ENCODE measurements at regions not wholly inside any gene's neighbourhood (a gene's known extent, or its start where the extent isn't known, plus 50 kb on each side); places are given as distances from the start of the nearest gene placed in this dataset.

DNA sequence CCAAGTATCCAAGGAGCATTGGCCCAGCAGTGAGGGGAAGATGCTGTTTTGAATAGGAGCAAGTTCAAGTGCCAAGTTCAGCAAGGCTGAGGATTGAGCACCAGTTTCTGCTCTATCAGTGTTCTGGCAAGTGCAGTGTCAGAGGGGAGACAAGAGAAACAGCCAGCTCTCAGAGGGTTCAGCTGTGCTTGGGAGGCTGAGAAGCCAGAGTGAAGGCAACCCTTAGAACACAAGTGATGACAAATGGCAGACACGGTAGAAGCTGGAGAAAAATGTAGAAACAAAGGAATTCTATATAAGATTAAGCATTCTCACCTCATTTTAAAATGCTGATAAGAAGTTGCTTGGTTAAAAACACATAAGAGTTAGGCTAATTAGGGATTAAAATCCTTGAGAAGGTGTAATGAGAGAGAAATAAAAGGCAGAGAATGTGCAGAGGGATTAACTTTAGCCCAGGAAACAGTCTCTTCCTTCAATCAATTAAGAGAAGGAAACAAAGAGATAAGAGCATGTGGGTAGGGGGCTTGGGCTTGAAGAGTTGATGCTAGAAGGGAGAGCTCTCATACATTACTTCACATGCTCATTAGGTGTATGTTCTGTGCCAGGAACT lies 475.4 kb downstream of the AJAP1 start (continued):
- TF ChIP-seq, protein P1, sequence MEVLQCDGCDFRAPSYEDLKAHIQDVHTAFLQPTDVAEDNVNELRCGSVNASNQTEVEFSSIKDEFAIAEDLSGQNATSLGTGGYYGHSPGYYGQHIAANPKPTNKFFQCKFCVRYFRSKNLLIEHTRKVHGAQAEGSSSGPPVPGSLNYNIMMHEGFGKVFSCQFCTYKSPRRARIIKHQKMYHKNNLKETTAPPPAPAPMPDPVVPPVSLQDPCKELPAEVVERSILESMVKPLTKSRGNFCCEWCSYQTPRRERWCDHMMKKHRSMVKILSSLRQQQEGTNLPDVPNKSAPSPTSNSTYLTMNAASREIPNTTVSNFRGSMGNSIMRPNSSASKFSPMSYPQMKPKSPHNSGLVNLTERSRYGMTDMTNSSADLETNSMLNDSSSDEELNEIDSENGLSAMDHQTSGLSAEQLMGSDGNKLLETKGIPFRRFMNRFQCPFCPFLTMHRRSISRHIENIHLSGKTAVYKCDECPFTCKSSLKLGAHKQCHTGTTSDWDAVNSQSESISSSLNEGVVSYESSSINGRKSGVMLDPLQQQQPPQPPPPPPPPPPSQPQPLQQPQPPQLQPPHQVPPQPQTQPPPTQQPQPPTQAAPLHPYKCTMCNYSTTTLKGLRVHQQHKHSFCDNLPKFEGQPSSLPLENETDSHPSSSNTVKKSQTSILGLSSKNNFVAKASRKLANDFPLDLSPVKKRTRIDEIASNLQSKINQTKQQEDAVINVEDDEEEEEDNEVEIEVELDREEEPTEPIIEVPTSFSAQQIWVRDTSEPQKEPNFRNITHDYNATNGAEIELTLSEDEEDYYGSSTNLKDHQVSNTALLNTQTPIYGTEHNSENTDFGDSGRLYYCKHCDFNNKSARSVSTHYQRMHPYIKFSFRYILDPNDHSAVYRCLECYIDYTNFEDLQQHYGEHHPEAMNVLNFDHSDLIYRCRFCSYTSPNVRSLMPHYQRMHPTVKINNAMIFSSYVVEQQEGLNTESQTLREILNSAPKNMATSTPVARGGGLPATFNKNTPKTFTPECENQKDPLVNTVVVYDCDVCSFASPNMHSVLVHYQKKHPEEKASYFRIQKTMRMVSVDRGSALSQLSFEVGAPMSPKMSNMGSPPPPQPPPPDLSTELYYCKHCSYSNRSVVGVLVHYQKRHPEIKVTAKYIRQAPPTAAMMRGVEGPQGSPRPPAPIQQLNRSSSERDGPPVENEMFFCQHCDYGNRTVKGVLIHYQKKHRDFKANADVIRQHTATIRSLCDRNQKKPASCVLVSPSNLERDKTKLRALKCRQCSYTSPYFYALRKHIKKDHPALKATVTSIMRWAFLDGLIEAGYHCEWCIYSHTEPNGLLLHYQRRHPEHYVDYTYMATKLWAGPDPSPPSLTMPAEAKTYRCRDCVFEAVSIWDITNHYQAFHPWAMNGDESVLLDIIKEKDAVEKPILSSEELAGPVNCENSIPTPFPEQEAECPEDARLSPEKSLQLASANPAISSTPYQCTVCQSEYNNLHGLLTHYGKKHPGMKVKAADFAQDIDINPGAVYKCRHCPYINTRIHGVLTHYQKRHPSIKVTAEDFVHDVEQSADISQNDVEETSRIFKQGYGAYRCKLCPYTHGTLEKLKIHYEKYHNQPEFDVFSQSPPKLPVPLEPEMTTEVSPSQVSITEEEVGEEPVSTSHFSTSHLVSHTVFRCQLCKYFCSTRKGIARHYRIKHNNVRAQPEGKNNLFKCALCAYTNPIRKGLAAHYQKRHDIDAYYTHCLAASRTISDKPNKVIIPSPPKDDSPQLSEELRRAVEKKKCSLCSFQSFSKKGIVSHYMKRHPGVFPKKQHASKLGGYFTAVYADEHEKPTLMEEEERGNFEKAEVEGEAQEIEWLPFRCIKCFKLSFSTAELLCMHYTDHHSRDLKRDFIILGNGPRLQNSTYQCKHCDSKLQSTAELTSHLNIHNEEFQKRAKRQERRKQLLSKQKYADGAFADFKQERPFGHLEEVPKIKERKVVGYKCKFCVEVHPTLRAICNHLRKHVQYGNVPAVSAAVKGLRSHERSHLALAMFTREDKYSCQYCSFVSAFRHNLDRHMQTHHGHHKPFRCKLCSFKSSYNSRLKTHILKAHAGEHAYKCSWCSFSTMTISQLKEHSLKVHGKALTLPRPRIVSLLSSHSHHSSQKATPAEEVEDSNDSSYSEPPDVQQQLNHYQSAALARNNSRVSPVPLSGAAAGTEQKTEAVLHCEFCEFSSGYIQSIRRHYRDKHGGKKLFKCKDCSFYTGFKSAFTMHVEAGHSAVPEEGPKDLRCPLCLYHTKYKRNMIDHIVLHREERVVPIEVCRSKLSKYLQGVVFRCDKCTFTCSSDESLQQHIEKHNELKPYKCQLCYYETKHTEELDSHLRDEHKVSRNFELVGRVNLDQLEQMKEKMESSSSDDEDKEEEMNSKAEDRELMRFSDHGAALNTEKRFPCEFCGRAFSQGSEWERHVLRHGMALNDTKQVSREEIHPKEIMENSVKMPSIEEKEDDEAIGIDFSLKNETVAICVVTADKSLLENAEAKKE (CRISPR knock-in tag; IDR thresholded peaks at IDR 0.05): no peak
- TF ChIP-seq, protein P2, sequence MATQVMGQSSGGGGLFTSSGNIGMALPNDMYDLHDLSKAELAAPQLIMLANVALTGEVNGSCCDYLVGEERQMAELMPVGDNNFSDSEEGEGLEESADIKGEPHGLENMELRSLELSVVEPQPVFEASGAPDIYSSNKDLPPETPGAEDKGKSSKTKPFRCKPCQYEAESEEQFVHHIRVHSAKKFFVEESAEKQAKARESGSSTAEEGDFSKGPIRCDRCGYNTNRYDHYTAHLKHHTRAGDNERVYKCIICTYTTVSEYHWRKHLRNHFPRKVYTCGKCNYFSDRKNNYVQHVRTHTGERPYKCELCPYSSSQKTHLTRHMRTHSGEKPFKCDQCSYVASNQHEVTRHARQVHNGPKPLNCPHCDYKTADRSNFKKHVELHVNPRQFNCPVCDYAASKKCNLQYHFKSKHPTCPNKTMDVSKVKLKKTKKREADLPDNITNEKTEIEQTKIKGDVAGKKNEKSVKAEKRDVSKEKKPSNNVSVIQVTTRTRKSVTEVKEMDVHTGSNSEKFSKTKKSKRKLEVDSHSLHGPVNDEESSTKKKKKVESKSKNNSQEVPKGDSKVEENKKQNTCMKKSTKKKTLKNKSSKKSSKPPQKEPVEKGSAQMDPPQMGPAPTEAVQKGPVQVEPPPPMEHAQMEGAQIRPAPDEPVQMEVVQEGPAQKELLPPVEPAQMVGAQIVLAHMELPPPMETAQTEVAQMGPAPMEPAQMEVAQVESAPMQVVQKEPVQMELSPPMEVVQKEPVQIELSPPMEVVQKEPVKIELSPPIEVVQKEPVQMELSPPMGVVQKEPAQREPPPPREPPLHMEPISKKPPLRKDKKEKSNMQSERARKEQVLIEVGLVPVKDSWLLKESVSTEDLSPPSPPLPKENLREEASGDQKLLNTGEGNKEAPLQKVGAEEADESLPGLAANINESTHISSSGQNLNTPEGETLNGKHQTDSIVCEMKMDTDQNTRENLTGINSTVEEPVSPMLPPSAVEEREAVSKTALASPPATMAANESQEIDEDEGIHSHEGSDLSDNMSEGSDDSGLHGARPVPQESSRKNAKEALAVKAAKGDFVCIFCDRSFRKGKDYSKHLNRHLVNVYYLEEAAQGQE (IDR thresholded peaks at IDR 0.05; ENCODE audit: unreplicated experiment): no peak
- TF ChIP-seq ZNF331 (CRISPR knock-in tag; IDR thresholded peaks at IDR 0.05; ENCODE audit: low read depth) (no peak), ZNF114 (CRISPR knock-in tag; IDR thresholded peaks at IDR 0.05) (no peak), NANOG (IDR thresholded peaks at IDR 0.05; ENCODE audit: borderline replicate concordance) (no peak)

DNA sequence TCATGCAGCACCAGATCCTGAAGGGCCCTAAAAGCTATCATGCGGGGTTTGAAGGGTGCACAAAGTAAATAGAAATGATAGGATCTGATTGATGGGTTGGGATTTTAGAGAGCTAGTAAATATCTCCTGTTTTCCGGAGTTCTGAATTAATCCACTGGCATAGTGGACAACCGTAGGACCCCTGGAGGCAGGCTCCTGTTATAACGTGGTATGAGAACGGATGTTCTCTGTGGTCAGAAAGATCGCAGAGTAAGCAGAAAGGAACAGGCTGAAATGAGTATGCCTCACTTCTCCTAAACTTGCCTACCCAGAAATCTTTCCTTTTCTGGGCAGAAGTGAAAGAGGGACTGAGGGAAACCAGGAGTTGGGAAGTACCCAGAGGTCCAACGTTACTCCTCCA lies 470.8 kb downstream of the AJAP1 start:
- Histone ChIP-seq H3K9me2 (ENCODE audit: insufficient read depth) (no peaks in the 10 kb centered on the region), H2AFZ (no peak overlapping the region), H3K36me3 (ENCODE audit: insufficient read depth) (no peaks in the 10 kb centered on the region; the same call in 1 of the 2 replicates), H3K4me1 (ENCODE audit: insufficient read depth) (no peaks in the 10 kb centered on the region), H3K27me3 (ENCODE audit: insufficient read depth) (no peaks in the 10 kb centered on the region), H3K27ac (ENCODE audit: low read depth) (no peak overlapping the region), H3K4me3 (no peak overlapping the region), H3K79me2 (replicated peaks; ENCODE audit: insufficient read depth) (no peaks in the 10 kb centered on the region), H3F3A (replicated peaks; ENCODE audit: low read depth) (no peaks in the 10 kb centered on the region), H4K20me1 (replicated peaks; ENCODE audit: insufficient read depth) (no peaks in the 10 kb centered on the region), H3K4me2 (no peak overlapping the region)
- DNase-seq (ENCODE audit: low spot score): no peak
- H3K36me3 Mint-ChIP-seq (ENCODE audit: low read depth): peaks cover 10% of the 10 kb centered on the region; the same call in 2 of the 3 replicates
- H3K9me3 Mint-ChIP-seq: peaks cover 20% of the 10 kb centered on the region
- peaks cover 2% of the 10 kb centered on the region for H3K27me3 Mint-ChIP-seq (ENCODE audit: insufficient read depth, low read depth, poor library complexity)
- no peaks in the 10 kb centered on the region; the same call in 2 of the 3 replicates for H3K4me1 Mint-ChIP-seq
- H3K27ac Mint-ChIP-seq: no peak overlapping the region
- no peak overlapping the region for H3K4me3 Mint-ChIP-seq
- no peak for ATAC-seq
- TF ChIP-seq STAT1 (IDR thresholded peaks at IDR 0.05; ENCODE audit: unreplicated experiment): no peak
- TF ChIP-seq, protein P2 (IDR thresholded peaks at IDR 0.05; ENCODE audit: unreplicated experiment): no peak
